ENCODE measurements at regions not wholly inside any gene's neighbourhood (a gene's known extent, or its start where the extent isn't known, plus 50 kb on each side); places are given as distances from the start of the nearest gene placed in this dataset.

DNA sequence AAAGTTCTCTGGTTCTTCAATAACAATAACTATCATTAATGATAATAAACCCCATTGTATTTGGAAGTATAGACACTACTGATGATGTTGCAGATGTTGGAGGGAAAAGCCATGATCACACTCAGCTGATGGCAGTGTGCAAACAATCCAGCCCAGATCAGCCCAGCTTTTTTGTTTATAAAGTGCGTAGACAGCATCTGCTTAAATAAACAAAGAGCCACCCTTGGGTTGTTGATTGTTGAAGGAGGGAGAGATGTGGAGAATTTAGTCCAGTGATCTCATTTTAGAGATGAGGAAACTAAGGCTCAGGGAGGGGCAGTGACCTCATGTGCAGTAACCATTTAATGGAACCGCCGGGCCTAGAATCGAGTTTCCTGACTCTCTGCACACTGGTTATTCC, 56.0 kb upstream of the MEX3C start (continued):
- TF ChIP-seq, protein P1, sequence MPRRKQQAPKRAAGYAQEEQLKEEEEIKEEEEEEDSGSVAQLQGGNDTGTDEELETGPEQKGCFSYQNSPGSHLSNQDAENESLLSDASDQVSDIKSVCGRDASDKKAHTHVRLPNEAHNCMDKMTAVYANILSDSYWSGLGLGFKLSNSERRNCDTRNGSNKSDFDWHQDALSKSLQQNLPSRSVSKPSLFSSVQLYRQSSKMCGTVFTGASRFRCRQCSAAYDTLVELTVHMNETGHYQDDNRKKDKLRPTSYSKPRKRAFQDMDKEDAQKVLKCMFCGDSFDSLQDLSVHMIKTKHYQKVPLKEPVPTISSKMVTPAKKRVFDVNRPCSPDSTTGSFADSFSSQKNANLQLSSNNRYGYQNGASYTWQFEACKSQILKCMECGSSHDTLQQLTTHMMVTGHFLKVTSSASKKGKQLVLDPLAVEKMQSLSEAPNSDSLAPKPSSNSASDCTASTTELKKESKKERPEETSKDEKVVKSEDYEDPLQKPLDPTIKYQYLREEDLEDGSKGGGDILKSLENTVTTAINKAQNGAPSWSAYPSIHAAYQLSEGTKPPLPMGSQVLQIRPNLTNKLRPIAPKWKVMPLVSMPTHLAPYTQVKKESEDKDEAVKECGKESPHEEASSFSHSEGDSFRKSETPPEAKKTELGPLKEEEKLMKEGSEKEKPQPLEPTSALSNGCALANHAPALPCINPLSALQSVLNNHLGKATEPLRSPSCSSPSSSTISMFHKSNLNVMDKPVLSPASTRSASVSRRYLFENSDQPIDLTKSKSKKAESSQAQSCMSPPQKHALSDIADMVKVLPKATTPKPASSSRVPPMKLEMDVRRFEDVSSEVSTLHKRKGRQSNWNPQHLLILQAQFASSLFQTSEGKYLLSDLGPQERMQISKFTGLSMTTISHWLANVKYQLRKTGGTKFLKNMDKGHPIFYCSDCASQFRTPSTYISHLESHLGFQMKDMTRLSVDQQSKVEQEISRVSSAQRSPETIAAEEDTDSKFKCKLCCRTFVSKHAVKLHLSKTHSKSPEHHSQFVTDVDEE (CRISPR knock-in tag; IDR thresholded peaks at IDR 0.05), result no peak
- TF ChIP-seq ZC3H10 (CRISPR knock-in tag; IDR thresholded peaks at IDR 0.05), result no peak

DNA sequence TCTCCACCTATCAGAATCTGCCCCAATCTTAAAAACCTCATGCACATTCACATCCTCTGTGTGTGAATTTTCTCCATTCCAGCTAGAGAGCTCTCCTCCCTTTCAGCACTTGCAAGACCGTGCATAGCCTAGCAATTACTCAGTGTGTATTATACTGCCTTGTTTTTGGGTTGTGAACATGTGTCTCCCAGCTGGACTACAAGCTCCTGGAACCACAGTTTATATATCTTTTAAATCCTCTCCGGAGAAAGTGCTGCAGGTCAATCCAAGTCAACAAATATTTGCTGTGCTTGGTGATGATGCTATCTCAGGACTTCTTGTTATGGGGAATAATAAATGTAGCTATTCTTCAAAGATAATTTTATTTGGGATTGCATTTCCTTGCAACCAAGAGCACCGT, 58.2 kb upstream of the MEX3C start:
- ATAC-seq, result no peak
- TF ChIP-seq, protein P2, sequence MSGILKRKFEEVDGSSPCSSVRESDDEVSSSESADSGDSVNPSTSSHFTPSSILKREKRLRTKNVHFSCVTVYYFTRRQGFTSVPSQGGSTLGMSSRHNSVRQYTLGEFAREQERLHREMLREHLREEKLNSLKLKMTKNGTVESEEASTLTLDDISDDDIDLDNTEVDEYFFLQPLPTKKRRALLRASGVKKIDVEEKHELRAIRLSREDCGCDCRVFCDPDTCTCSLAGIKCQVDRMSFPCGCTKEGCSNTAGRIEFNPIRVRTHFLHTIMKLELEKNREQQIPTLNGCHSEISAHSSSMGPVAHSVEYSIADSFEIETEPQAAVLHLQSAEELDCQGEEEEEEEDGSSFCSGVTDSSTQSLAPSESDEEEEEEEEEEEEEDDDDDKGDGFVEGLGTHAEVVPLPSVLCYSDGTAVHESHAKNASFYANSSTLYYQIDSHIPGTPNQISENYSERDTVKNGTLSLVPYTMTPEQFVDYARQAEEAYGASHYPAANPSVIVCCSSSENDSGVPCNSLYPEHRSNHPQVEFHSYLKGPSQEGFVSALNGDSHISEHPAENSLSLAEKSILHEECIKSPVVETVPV (CRISPR knock-in tag; IDR thresholded peaks at IDR 0.05), result no peak
- no peak for TF ChIP-seq ZC3H10 (CRISPR knock-in tag; IDR thresholded peaks at IDR 0.05)
- TF ChIP-seq, protein P1 (CRISPR knock-in tag; IDR thresholded peaks at IDR 0.05), result no peak
- TF ChIP-seq TCF4 (CRISPR knock-in tag; IDR thresholded peaks at IDR 0.05; ENCODE audit: borderline replicate concordance), result no peak
- TF ChIP-seq, protein P3, sequence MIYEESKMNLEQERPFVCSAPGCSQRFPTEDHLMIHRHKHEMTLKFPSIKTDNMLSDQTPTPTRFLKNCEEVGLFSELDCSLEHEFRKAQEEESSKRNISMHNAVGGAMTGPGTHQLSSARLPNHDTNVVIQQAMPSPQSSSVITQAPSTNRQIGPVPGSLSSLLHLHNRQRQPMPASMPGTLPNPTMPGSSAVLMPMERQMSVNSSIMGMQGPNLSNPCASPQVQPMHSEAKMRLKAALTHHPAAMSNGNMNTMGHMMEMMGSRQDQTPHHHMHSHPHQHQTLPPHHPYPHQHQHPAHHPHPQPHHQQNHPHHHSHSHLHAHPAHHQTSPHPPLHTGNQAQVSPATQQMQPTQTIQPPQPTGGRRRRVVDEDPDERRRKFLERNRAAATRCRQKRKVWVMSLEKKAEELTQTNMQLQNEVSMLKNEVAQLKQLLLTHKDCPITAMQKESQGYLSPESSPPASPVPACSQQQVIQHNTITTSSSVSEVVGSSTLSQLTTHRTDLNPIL (CRISPR knock-in tag; IDR thresholded peaks at IDR 0.05; ENCODE audit: low read depth), result no peak
- TF ChIP-seq ZFP30 (CRISPR knock-in tag; IDR thresholded peaks at IDR 0.05), result no peak
- no peak for TF ChIP-seq ZNF565 (CRISPR knock-in tag; conservative IDR thresholded peaks at IDR 0.05; ENCODE audit: low read depth)
- TF ChIP-seq CSDC2 (CRISPR knock-in tag; IDR thresholded peaks at IDR 0.05), result no peak
- TF ChIP-seq RARB (CRISPR knock-in tag; IDR thresholded peaks at IDR 0.05), result no peak
- TF ChIP-seq, protein P4, sequence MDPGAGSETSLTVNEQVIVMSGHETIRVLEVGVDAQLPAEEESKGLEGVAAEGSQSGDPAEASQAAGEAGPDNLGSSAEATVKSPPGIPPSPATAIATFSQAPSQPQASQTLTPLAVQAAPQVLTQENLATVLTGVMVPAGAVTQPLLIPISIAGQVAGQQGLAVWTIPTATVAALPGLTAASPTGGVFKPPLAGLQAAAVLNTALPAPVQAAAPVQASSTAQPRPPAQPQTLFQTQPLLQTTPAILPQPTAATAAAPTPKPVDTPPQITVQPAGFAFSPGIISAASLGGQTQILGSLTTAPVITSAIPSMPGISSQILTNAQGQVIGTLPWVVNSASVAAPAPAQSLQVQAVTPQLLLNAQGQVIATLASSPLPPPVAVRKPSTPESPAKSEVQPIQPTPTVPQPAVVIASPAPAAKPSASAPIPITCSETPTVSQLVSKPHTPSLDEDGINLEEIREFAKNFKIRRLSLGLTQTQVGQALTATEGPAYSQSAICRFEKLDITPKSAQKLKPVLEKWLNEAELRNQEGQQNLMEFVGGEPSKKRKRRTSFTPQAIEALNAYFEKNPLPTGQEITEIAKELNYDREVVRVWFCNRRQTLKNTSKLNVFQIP (CRISPR knock-in tag; IDR thresholded peaks at IDR 0.05; ENCODE audit: borderline replicate concordance, low read depth), result no peak
- no peak for TF ChIP-seq ZFP3 (CRISPR knock-in tag; IDR thresholded peaks at IDR 0.05)
- TF ChIP-seq ARNTL (CRISPR knock-in tag; IDR thresholded peaks at IDR 0.05; ENCODE audit: borderline replicate concordance, low read depth), result no peak
- no peak for TF ChIP-seq ISL1 (CRISPR knock-in tag; IDR thresholded peaks at IDR 0.05)
- no peak for TF ChIP-seq ZNF70 (CRISPR knock-in tag; IDR thresholded peaks at IDR 0.05)
- TF ChIP-seq OSR1 (CRISPR knock-in tag; IDR thresholded peaks at IDR 0.05), result no peak
- no peak for TF ChIP-seq BACH2 (CRISPR knock-in tag; IDR thresholded peaks at IDR 0.05; ENCODE audit: borderline replicate concordance)
- no peak for TF ChIP-seq PPARA (CRISPR knock-in tag; IDR thresholded peaks at IDR 0.05; ENCODE audit: borderline replicate concordance)
- TF ChIP-seq GLIS3 (CRISPR knock-in tag; IDR thresholded peaks at IDR 0.05), result no peak
- TF ChIP-seq ZNF8 (CRISPR knock-in tag; IDR thresholded peaks at IDR 0.05), result no peak
- TF ChIP-seq ESRRG (CRISPR knock-in tag; IDR thresholded peaks at IDR 0.05), result no peak

DNA sequence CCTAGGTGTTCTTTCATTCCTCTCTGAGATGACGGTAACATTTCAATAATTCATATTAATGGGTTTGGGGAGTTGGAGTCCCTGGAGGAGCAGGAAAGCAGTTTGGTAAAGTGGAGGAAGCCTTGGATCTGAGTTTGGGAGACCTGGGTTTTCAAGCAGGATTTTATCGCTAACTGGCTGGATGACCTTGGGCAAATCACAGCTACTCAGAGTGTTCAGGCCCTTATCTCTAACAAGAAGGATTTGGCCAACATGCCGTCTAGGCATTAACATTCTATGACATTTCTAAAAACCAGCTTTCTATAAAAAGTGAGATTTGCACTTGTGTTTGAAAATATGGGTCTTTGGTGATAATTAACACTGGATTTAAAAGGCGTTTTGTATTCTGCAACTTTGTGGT, 59.7 kb upstream of the MEX3C start:
- no peak for TF ChIP-seq ZC3H10 (CRISPR knock-in tag; IDR thresholded peaks at IDR 0.05)
- TF ChIP-seq ZFP3 (CRISPR knock-in tag; IDR thresholded peaks at IDR 0.05), result no peak
- no peak for TF ChIP-seq ZNF8 (CRISPR knock-in tag; IDR thresholded peaks at IDR 0.05)
- TF ChIP-seq SNAI2 (CRISPR knock-in tag; IDR thresholded peaks at IDR 0.05), result no peak
- no peak for TF ChIP-seq GLIS3 (CRISPR knock-in tag; IDR thresholded peaks at IDR 0.05)
- TF ChIP-seq, protein P4 (CRISPR knock-in tag; IDR thresholded peaks at IDR 0.05; ENCODE audit: borderline replicate concordance, low read depth), result no peak
- no peak for ATAC-seq

Measured in SK-N-SH treated with all-trans-retinoic acid at 6 μM for 48 hours (cell line).